GM23248 (cell line): ENCODE measurements at regions not wholly inside any gene's neighbourhood (a gene's known extent, or its start where the extent isn't known, plus 50 kb on each side); places are given as distances from the start of the nearest gene placed in this dataset.

Source experiments
- DNase-seq: peaks from one replicate; pipeline ENCODE4 v3.0.0-alpha.2; 2015
- H2AFZ ChIP-seq: fragments of 200-600 bp; sonication (generic); 2 replicates; pipeline ENCODE4 v1.6.1; 2016; ENCODE audit warnings: antibody characterized with exemption
- H3F3A ChIP-seq: fragments of 200-600 bp; sonication (generic); 2 replicates; pipeline ENCODE4 v1.6.1; 2016; ENCODE audit warnings: mild to moderate bottlenecking, antibody characterized with exemption, mixed run types; ENCODE audit not compliant: insufficient read depth
- H3K27ac ChIP-seq: fragments of 200-600 bp; sonication (generic); 2 replicates; pipeline ENCODE4 v1.5.1; 2016; ENCODE audit warnings: mild to moderate bottlenecking
- H3K27me3 ChIP-seq: fragments of 200-600 bp; sonication (generic); replicated peaks from 2 replicates; pipeline ENCODE4 v1.6.1; 2016; ENCODE audit warnings: mild to moderate bottlenecking; ENCODE audit not compliant: insufficient read depth
- H3K36me3 ChIP-seq: fragments of 200-600 bp; sonication (generic); 2 replicates; pipeline ENCODE4 v1.6.1; 2016; ENCODE audit warnings: low read depth, mild to moderate bottlenecking
- H3K4me1 ChIP-seq: fragments of 200-600 bp; sonication (generic); 2 replicates; pipeline ENCODE4 v1.6.1; 2016; ENCODE audit warnings: mild to moderate bottlenecking; ENCODE audit not compliant: insufficient read depth
- H3K4me2 ChIP-seq: fragments of 200-600 bp; sonication (generic); one replicate; pipeline ENCODE4 v1.6.1; 2016; ENCODE audit warnings: mild to moderate bottlenecking; ENCODE audit not compliant: unreplicated experiment
- H3K4me3 ChIP-seq: fragments of 200-600 bp; sonication (generic); 2 replicates; pipeline ENCODE4 v1.5.1; 2016; ENCODE audit warnings: mild to moderate bottlenecking
- H3K79me2 ChIP-seq: fragments of 200-600 bp; sonication (generic); 2 replicates; pipeline ENCODE4 v1.6.1; 2016; ENCODE audit warnings: mild to moderate bottlenecking; ENCODE audit not compliant: insufficient read depth
- H3K9ac ChIP-seq: fragments of 200-600 bp; sonication (generic); 2 replicates; pipeline ENCODE4 v1.6.1; 2016; ENCODE audit warnings: mild to moderate bottlenecking
- H3K9me2 ChIP-seq: fragments of 200-600 bp; sonication (generic); 2 replicates; pipeline ENCODE4 v1.6.1; 2016; ENCODE audit warnings: mixed run types, mild to moderate bottlenecking, moderate library complexity; ENCODE audit not compliant: insufficient read depth
- H3K9me3 ChIP-seq: fragments of 200-600 bp; sonication (generic); one replicate; pipeline ENCODE4 v1.6.1; 2017; ENCODE audit warnings: low read depth
- H4K20me1 ChIP-seq: fragments of 200-600 bp; sonication (generic); 2 replicates; pipeline ENCODE4 v1.6.0; 2016; ENCODE audit not compliant: insufficient read depth
- EZH2 ChIP-seq: fragments of 200-600 bp; sonication (generic); IDR thresholded peaks from 2 replicates; pipeline ENCODE4 v1.6.1; 2018; ENCODE audit warnings: antibody characterized with exemption, mild to moderate bottlenecking; ENCODE audit not compliant: insufficient read depth, poor library complexity, severe bottlenecking
- EZH2phosphoT487 ChIP-seq: fragments of 200-600 bp; sonication (generic); IDR thresholded peaks from 2 replicates; pipeline ENCODE4 v1.6.1; 2018; ENCODE audit warnings: antibody characterized with exemption, moderate library complexity, mild to moderate bottlenecking, low read depth; ENCODE audit not compliant: insufficient read depth
- whole genome bisulfite sequencing, 2 experiments: methylation state at CpG; one replicate each; pipeline ENCODE4 v1.1.6; 2015 to 2017; ENCODE audit warnings: low lambda C conversion rate in 2 of 2, low coverage in 1 of 2; ENCODE audit errors: missing lambda C conversion rate in 2 of 2; 5-methylcytosine and 5-hydroxymethylcytosine counted together
- in situ Hi-C: fragments of 300-500 bp; cut with MboI; formaldehyde crosslinking; loops from 2 replicates; pipeline ENCODE4 v1.15.0; 2020

GRCh38 chr4:106429885-106430284 is 61.3 kb upstream of the GIMD1 start:
- in situ Hi-C loops, result no loop called here
- DNase-seq, result no peak
- TF ChIP-seq EZH2 (no peak), EZH2phosphoT487 (no peak)
- no peaks in the 10 kb centered on the region for H3K36me3 ChIP-seq
- no peak overlapping the region for H3K27ac ChIP-seq
- H3K4me2 ChIP-seq, result no peak overlapping the region
- H3K9me2 ChIP-seq, result no peaks in the 10 kb centered on the region
- H3K9me3 ChIP-seq, result no peaks in the 10 kb centered on the region
- no peak overlapping the region for H3K4me3 ChIP-seq
- H3K79me2 ChIP-seq, result no peaks in the 10 kb centered on the region
- H3F3A ChIP-seq, result no peaks in the 10 kb centered on the region
- WGBS, 2 experiments, result 32 to 52% methylated on average over 2 of the region's 2 CpGs
- no peak overlapping the region for H3K9ac ChIP-seq
- H4K20me1 ChIP-seq, result no peaks in the 10 kb centered on the region
- H3K4me1 ChIP-seq, result no peaks in the 10 kb centered on the region
- no peaks in the 10 kb centered on the region for H3K27me3 ChIP-seq
- H2AFZ ChIP-seq, result no peak overlapping the region

GRCh38 chr4:106426069-106426468 is 57.5 kb upstream of the GIMD1 start:
- Histone ChIP-seq H3K9ac (no peak overlapping the region), H3F3A (peaks cover 18% of the 10 kb centered on the region), H3K27me3 (no peaks in the 10 kb centered on the region), H3K9me2 (no peaks in the 10 kb centered on the region), H3K4me3 (no peak overlapping the region), H3K27ac (no peak overlapping the region), H4K20me1 (no peaks in the 10 kb centered on the region), H2AFZ (peak overlapping the region; percentile 47), H3K36me3 (no peaks in the 10 kb centered on the region), H3K79me2 (no peaks in the 10 kb centered on the region), H3K4me1 (peaks cover 21% of the 10 kb centered on the region), H3K4me2 (no peak overlapping the region), H3K9me3 (no peaks in the 10 kb centered on the region)
- in situ Hi-C loops, result no loop called here
- DNase-seq, result no peak
- WGBS, 2 experiments, result 40 to 41% methylated on average over 2 of the region's 2 CpGs
- TF ChIP-seq EZH2, result no peak
- no peak for TF ChIP-seq EZH2phosphoT487

GRCh38 chr4:106425576-106425975 is 57.0 kb upstream of the GIMD1 start:
- Histone ChIP-seq H3K27ac (no peak overlapping the region), H3K36me3 (no peaks in the 10 kb centered on the region), H3K27me3 (no peaks in the 10 kb centered on the region), H3K9me2 (no peaks in the 10 kb centered on the region), H3K4me2 (no peak overlapping the region), H3K79me2 (no peaks in the 10 kb centered on the region), H2AFZ (peak overlapping the region; percentile 47), H3K4me1 (peaks cover 26% of the 10 kb centered on the region), H3K4me3 (no peak overlapping the region), H3K9me3 (no peaks in the 10 kb centered on the region), H3K9ac (no peak overlapping the region), H4K20me1 (no peaks in the 10 kb centered on the region), H3F3A (peaks cover 22% of the 10 kb centered on the region)
- in situ Hi-C loops, result no loop called here
- no peak for DNase-seq
- TF ChIP-seq EZH2phosphoT487 (no peak), EZH2 (no peak)

- H3K4me2 ChIP-seq, result no peak overlapping the region
- 89 to 95% methylated on average over 3 of the region's 3 CpGs for WGBS, 2 experiments
- H2AFZ ChIP-seq, result no peak overlapping the region
- H4K20me1 ChIP-seq, result no peaks in the 10 kb centered on the region
- DNase-seq, result no peak
- no peaks in the 10 kb centered on the region for H3K9me2 ChIP-seq
- H3K4me1 ChIP-seq, result peaks cover 28% of the 10 kb centered on the region
- in situ Hi-C loops, result no loop called here
- H3K27me3 ChIP-seq, result no peaks in the 10 kb centered on the region
- no peaks in the 10 kb centered on the region for H3K9me3 ChIP-seq
- no peak overlapping the region for H3K27ac ChIP-seq
- TF ChIP-seq EZH2phosphoT487, result no peak
- TF ChIP-seq EZH2, result no peak
- H3K4me3 ChIP-seq, result no peak overlapping the region
- peaks cover 22% of the 10 kb centered on the region for H3F3A ChIP-seq
- no peaks in the 10 kb centered on the region for H3K79me2 ChIP-seq
- no peaks in the 10 kb centered on the region for H3K36me3 ChIP-seq
- no peak overlapping the region for H3K9ac ChIP-seq
These were observed 55.8 kb upstream of the GIMD1 start for GRCh38 chr4:106424426-106424825.

- Histone ChIP-seq H3K27ac (no peak overlapping the region), H3K4me1 (peaks cover 28% of the 10 kb centered on the region), H3K4me3 (no peak overlapping the region), H3K4me2 (no peak overlapping the region), H3K79me2 (no peaks in the 10 kb centered on the region), H2AFZ (no peak overlapping the region), H3K9me2 (no peaks in the 10 kb centered on the region), H3K9me3 (no peaks in the 10 kb centered on the region), H3F3A (peaks cover 22% of the 10 kb centered on the region), H3K36me3 (no peaks in the 10 kb centered on the region), H3K27me3 (no peaks in the 10 kb centered on the region), H4K20me1 (no peaks in the 10 kb centered on the region), H3K9ac (no peak overlapping the region)
- in situ Hi-C loops, result no loop called here
- no peak for TF ChIP-seq EZH2phosphoT487
- no peak for TF ChIP-seq EZH2
- DNase-seq, result no peak
These were observed 55.2 kb upstream of the GIMD1 start for GRCh38 chr4:106423791-106424190.
